Neural progenitor cell (in vitro differentiated cells): ENCODE measurements at regions not wholly inside any gene's neighbourhood (a gene's known extent, or its start where the extent isn't known, plus 50 kb on each side); places are given as distances from the start of the nearest gene placed in this dataset. TPM values are rescaled to one million over a fixed set of nuclear protein-coding genes. Genes with fewer than 3 reads are reported as not detected.

Experiments
- DNase-seq: peaks from one replicate; pipeline ENCODE4 v3.0.0-alpha.2; 2016; ENCODE audit warnings: low spot score
- H2AFZ ChIP-seq: fragments of 200-600 bp; sonication (generic); replicated peaks from 2 replicates; pipeline ENCODE4 v1.6.1; 2016; ENCODE audit warnings: antibody characterized with exemption
- H3F3A ChIP-seq: fragments of 200-600 bp; sonication (generic); 2 replicates; pipeline ENCODE4 v1.6.1; 2016; ENCODE audit warnings: antibody characterized with exemption, low read depth
- H3K27ac ChIP-seq: fragments of 200-600 bp; sonication (generic); 2 replicates; pipeline ENCODE4 v1.5.1; 2016; ENCODE audit warnings: mild to moderate bottlenecking
- H3K27me3 ChIP-seq: fragments of 200-600 bp; sonication (generic); 2 replicates; pipeline ENCODE4 v1.6.1; 2016; ENCODE audit warnings: mild to moderate bottlenecking, moderate library complexity
- H3K36me3 ChIP-seq: fragments of 200-600 bp; sonication (generic); 2 replicates; pipeline ENCODE4 v1.5.1; 2016
- H3K4me1 ChIP-seq: fragments of 200-600 bp; sonication (generic); 2 replicates; pipeline ENCODE4 v1.6.1; 2016; ENCODE audit warnings: mixed run types
- H3K4me2 ChIP-seq: fragments of 200-600 bp; sonication (generic); 2 replicates; pipeline ENCODE4 v1.6.1; 2016
- H3K4me3 ChIP-seq: fragments of 200-600 bp; sonication (generic); 2 replicates; pipeline ENCODE4 v1.5.1; 2016
- H3K79me2 ChIP-seq: fragments of 200-600 bp; sonication (generic); 2 replicates; pipeline ENCODE4 v1.6.1; 2016; ENCODE audit warnings: low read depth
- H3K9ac ChIP-seq: fragments of 200-600 bp; sonication (generic); 2 replicates; pipeline ENCODE4 v1.6.1; 2016
- H3K9me3 ChIP-seq: fragments of 200-600 bp; sonication (generic); 2 replicates; pipeline ENCODE4 v1.5.1; 2016; ENCODE audit warnings: low read depth
- H4K20me1 ChIP-seq: fragments of 200-600 bp; sonication (generic); 2 replicates; pipeline ENCODE4 v1.6.1; 2016; ENCODE audit warnings: low read depth
- H3K27ac Mint-ChIP-seq: 3 replicates; pipeline ENCODE4 v1.8.0; 2021; ENCODE audit warnings: mixed read lengths
- H3K27me3 Mint-ChIP-seq: 2 replicates; pipeline ENCODE4 v1.8.0; 2022; ENCODE audit warnings: low read depth, mild to moderate bottlenecking, inconsistent platforms, moderate library complexity, mixed read lengths; ENCODE audit not compliant: insufficient read depth
- H3K36me3 Mint-ChIP-seq: 3 replicates; pipeline ENCODE4 v1.8.0; 2021; ENCODE audit warnings: mixed read lengths
- H3K4me1 Mint-ChIP-seq: 3 replicates; pipeline ENCODE4 v1.8.0; 2021; ENCODE audit warnings: mixed read lengths
- H3K4me3 Mint-ChIP-seq: 3 replicates; pipeline ENCODE4 v1.8.0; 2021; ENCODE audit warnings: mild to moderate bottlenecking, moderate library complexity, mixed read lengths
- H3K9me3 Mint-ChIP-seq: 3 replicates; pipeline ENCODE4 v1.8.0; 2020; ENCODE audit warnings: mixed read lengths
- CTCF ChIP-seq: fragments of 200-600 bp; sonication (generic); IDR thresholded peaks from 2 replicates; pipeline ENCODE4 v1.5.1; 2017; ENCODE audit warnings: antibody characterized with exemption, mild to moderate bottlenecking
- EZH2 ChIP-seq: fragments of 200-600 bp; sonication (generic); IDR thresholded peaks from 2 replicates; pipeline ENCODE4 v1.6.1; 2017; ENCODE audit warnings: antibody characterized with exemption, mild to moderate bottlenecking, moderate library complexity
- EZH2phosphoT487 ChIP-seq: fragments of 200-600 bp; sonication (generic); IDR thresholded peaks from 2 replicates; pipeline ENCODE4 v1.6.1; 2017; ENCODE audit warnings: antibody characterized with exemption
- small RNA-seq: library from RNA; depleted of rRNA; stranded (forward); fragments of <200 nt; gene quantifications from one replicate; pipeline ENCODE3, GENCODE V24; 2015

GRCh38 chr18:2482706-2483475 is 88.4 kb downstream of the METTL4 start:
- Histone ChIP-seq H3K36me3 (no peaks in the 10 kb centered on the region), H3K9ac (no peak overlapping the region), H3K9me3 (no peaks in the 10 kb centered on the region), H3F3A (no peaks in the 10 kb centered on the region), H3K27me3 (no peaks in the 10 kb centered on the region), H2AFZ (no peak overlapping the region), H3K4me1 (no peaks in the 10 kb centered on the region), H3K27ac (no peak overlapping the region), H3K4me3 (no peak overlapping the region), H3K79me2 (no peaks in the 10 kb centered on the region), H3K4me2 (no peak overlapping the region), H4K20me1 (no peaks in the 10 kb centered on the region)
- Mint-ChIP-seq H3K4me3 (no peak overlapping the region), H3K9me3 (no peaks in the 10 kb centered on the region), H3K27me3 (peaks cover 2% of the 10 kb centered on the region), H3K27ac (no peak overlapping the region), H3K36me3 (no peaks in the 10 kb centered on the region), H3K4me1 (no peaks in the 10 kb centered on the region)
- no peak for DNase-seq
- TF ChIP-seq EZH2phosphoT487 (no peak), CTCF (no peak), EZH2 (no peak)

GRCh38 chr18:2485983-2486382 is 85.3 kb downstream of the METTL4 start:
- Mint-ChIP-seq H3K4me3 (no peak overlapping the region), H3K9me3 (no peaks in the 10 kb centered on the region), H3K27ac (no peak overlapping the region), H3K27me3 (no peaks in the 10 kb centered on the region), H3K4me1 (no peaks in the 10 kb centered on the region), H3K36me3 (no peaks in the 10 kb centered on the region)
- H3K27me3 ChIP-seq, result no peaks in the 10 kb centered on the region
- H3F3A ChIP-seq, result no peaks in the 10 kb centered on the region
- H2AFZ ChIP-seq, result no peak overlapping the region
- no peaks in the 10 kb centered on the region for H3K4me1 ChIP-seq
- H3K4me2 ChIP-seq, result no peak overlapping the region
- H3K9me3 ChIP-seq, result no peaks in the 10 kb centered on the region
- H4K20me1 ChIP-seq, result no peaks in the 10 kb centered on the region
- H3K9ac ChIP-seq, result no peak overlapping the region
- H3K27ac ChIP-seq, result no peak overlapping the region
- no peak for DNase-seq
- no peak overlapping the region for H3K4me3 ChIP-seq
- no peaks in the 10 kb centered on the region for H3K79me2 ChIP-seq
- no peak for TF ChIP-seq CTCF
- TF ChIP-seq EZH2, result no peak
- TF ChIP-seq EZH2phosphoT487, result no peak
- H3K36me3 ChIP-seq, result no peaks in the 10 kb centered on the region

GRCh38 chr18:2486426-2486825 is 84.9 kb downstream of the METTL4 start:
- Histone ChIP-seq H3F3A (no peaks in the 10 kb centered on the region), H3K27me3 (no peaks in the 10 kb centered on the region)

More at GRCh38 chr18:2486426-2486825, 84.9 kb downstream of the METTL4 start:
- no peaks in the 10 kb centered on the region for H3K9me3 ChIP-seq
- Mint-ChIP-seq H3K9me3 (no peaks in the 10 kb centered on the region), H3K36me3 (no peaks in the 10 kb centered on the region), H3K4me3 (no peak overlapping the region), H3K27ac (no peak overlapping the region), H3K27me3 (no peaks in the 10 kb centered on the region), H3K4me1 (no peaks in the 10 kb centered on the region)
- H3K4me2 ChIP-seq, result no peak overlapping the region
- DNase-seq, result no peak
- no peaks in the 10 kb centered on the region for H3K4me1 ChIP-seq
- H3K36me3 ChIP-seq, result no peaks in the 10 kb centered on the region
- no peak overlapping the region for H3K27ac ChIP-seq
- H3K79me2 ChIP-seq, result no peaks in the 10 kb centered on the region
- no peak overlapping the region for H2AFZ ChIP-seq
- H3K9ac ChIP-seq, result no peak overlapping the region
- H3K4me3 ChIP-seq, result no peak overlapping the region
- no peaks in the 10 kb centered on the region for H4K20me1 ChIP-seq
- TF ChIP-seq EZH2, result no peak
- no peak for TF ChIP-seq CTCF
- TF ChIP-seq EZH2phosphoT487, result no peak

Small RNAs in the stretch of these regions (small RNA-seq; reads per million reads assigned to genes)
- gene AP005119.1, result not detected
- gene COX6CP3, result not detected
- not detected for gene RN7SKP72
